ENCODE measurements at regions not wholly inside any gene's neighbourhood (a gene's known extent, or its start where the extent isn't known, plus 50 kb on each side); places are given as distances from the start of the nearest gene placed in this dataset.
"Not testable (repeated sequence)": the region's sequence is repeated elsewhere in the genome, so short reads cannot be mapped to it uniquely, and the experiment has no call there.

- no peak for DNase-seq
Measured at GRCh38 chr10:109405338-109405737, 518.0 kb downstream of the XPNPEP1 start.

- DNase-seq, result no peak
Measured at GRCh38 chr10:109403551-109403950, 519.8 kb downstream of the XPNPEP1 start.

- DNase-seq, result no peak
Measured at GRCh38 chr10:109393425-109393824, 529.9 kb downstream of the XPNPEP1 start.

GRCh38 chr10:109386921-109387320 is 536.4 kb downstream of the XPNPEP1 start:
- no peak for DNase-seq

- DNase-seq, result no peak
Measured at GRCh38 chr10:109386101-109386500, 537.2 kb downstream of the XPNPEP1 start.

GRCh38 chr10:109379186-109379585 is 544.1 kb downstream of the XPNPEP1 start:
- peak; percentile 9 for DNase-seq

GRCh38 chr10:109374215-109374614 is 549.1 kb downstream of the XPNPEP1 start:
- DNase-seq, result no peak

GRCh38 chr10:109359316-109359715 is 564.0 kb downstream of the XPNPEP1 start:
- DNase-seq, result no peak

GRCh38 chr10:109358325-109358724 is 565.0 kb downstream of the XPNPEP1 start:
- DNase-seq, result no peak

GRCh38 chr10:109348324-109348723 is 575.0 kb downstream of the XPNPEP1 start:
- DNase-seq, result no peak

GRCh38 chr10:109343293-109343692 is 580.0 kb downstream of the XPNPEP1 start:
- DNase-seq, result no peak

GRCh38 chr10:109341986-109342385 is 581.3 kb downstream of the XPNPEP1 start:
- no peak for DNase-seq

- no peak for DNase-seq
Measured at GRCh38 chr10:109328001-109328400, 595.3 kb downstream of the XPNPEP1 start.

GRCh38 chr10:109327266-109327665 is 596.0 kb downstream of the XPNPEP1 start:
- DNase-seq, result no peak

GRCh38 chr10:109324721-109325120 is 598.6 kb downstream of the XPNPEP1 start:
- DNase-seq, result no peak

GRCh38 chr10:109317746-109318366 is 605.5 kb downstream of the XPNPEP1 start:
- DNase-seq, result peak; percentile 8

- peak; percentile 3 for DNase-seq
Measured at GRCh38 chr10:109314016-109314415, 609.3 kb downstream of the XPNPEP1 start.

- DNase-seq, result not testable (repeated sequence)
Measured at GRCh38 chr10:109312555-109312954, 610.8 kb downstream of the XPNPEP1 start.

GRCh38 chr10:109308971-109309370 is 614.3 kb downstream of the XPNPEP1 start:
- no peak for DNase-seq

GRCh38 chr10:109307102-109307501 is 616.2 kb downstream of the XPNPEP1 start:
- not testable (repeated sequence) for DNase-seq

GRCh38 chr10:109306698-109307097 is 616.6 kb downstream of the XPNPEP1 start:
- no peak for DNase-seq

- no peak for DNase-seq
Measured at GRCh38 chr10:109287858-109288257, 635.5 kb downstream of the XPNPEP1 start.

- no peak for DNase-seq
Measured at GRCh38 chr10:109282510-109282909, 640.8 kb downstream of the XPNPEP1 start.

- DNase-seq, result no peak
Measured at GRCh38 chr10:109281347-109281746, 642.0 kb downstream of the XPNPEP1 start.

All from muscle of arm (tissue), 1 donor.